HG03103 (cell line): ENCODE measurements at regions not wholly inside any gene's neighbourhood (a gene's known extent, or its start where the extent isn't known, plus 50 kb on each side); places are given as distances from the start of the nearest gene placed in this dataset.

Source experiments
- ATAC-seq: cut with Tn5 transposase; IDR thresholded peaks from one replicate; pipeline ENCODE4 v1.9.1; 2021; ENCODE audit warnings: low read depth; ENCODE audit not compliant: unreplicated experiment

GRCh38 chrX:4754878-4755604, 1041.6 kb upstream of the PRKX start:
- peak; percentile 92 for ATAC-seq

GRCh38 chrX:4741024-4741423, 1027.6 kb upstream of the PRKX start:
- ATAC-seq: no peak

- ATAC-seq: no peak
These were observed 1021.9 kb upstream of the PRKX start for GRCh38 chrX:4735299-4735698.

GRCh38 chrX:4710618-4711433, 997.4 kb upstream of the PRKX start:
- no peak for ATAC-seq

- no peak for ATAC-seq
These were observed 995.7 kb upstream of the PRKX start for GRCh38 chrX:4708970-4709760.

- no peak for ATAC-seq
These were observed 993.5 kb upstream of the PRKX start for GRCh38 chrX:4706961-4707360.

GRCh38 chrX:4690521-4690920, 977.1 kb upstream of the PRKX start:
- no peak for ATAC-seq

- ATAC-seq: no peak
These were observed 969.2 kb upstream of the PRKX start for GRCh38 chrX:4682636-4683035.

- no peak for ATAC-seq
These were observed 962.3 kb upstream of the PRKX start for GRCh38 chrX:4675686-4676300.

- ATAC-seq: no peak
These were observed 960.8 kb upstream of the PRKX start for GRCh38 chrX:4674028-4674782.

GRCh38 chrX:4671344-4671743, 957.9 kb upstream of the PRKX start:
- no peak for ATAC-seq

GRCh38 chrX:4670606-4671005, 957.2 kb upstream of the PRKX start:
- no peak for ATAC-seq

GRCh38 chrX:4668802-4669536, 955.5 kb upstream of the PRKX start:
- ATAC-seq: no peak

GRCh38 chrX:4663085-4663484, 949.6 kb upstream of the PRKX start:
- no peak for ATAC-seq

- no peak for ATAC-seq
These were observed 948.3 kb upstream of the PRKX start for GRCh38 chrX:4661771-4662170.

- no peak for ATAC-seq
These were observed 943.0 kb upstream of the PRKX start for GRCh38 chrX:4656419-4656818.

GRCh38 chrX:4655743-4656142, 942.3 kb upstream of the PRKX start:
- no peak for ATAC-seq

GRCh38 chrX:4642114-4642513, 928.7 kb upstream of the PRKX start:
- no peak for ATAC-seq

GRCh38 chrX:4638036-4638435, 924.6 kb upstream of the PRKX start:
- ATAC-seq: no peak
